GM12872 (cell line): ENCODE measurements at regions not wholly inside any gene's neighbourhood (a gene's known extent, or its start where the extent isn't known, plus 50 kb on each side); places are given as distances from the start of the nearest gene placed in this dataset.

ENCODE experiments used
- CTCF ChIP-seq: IDR thresholded peaks from 3 replicates; pipeline ENCODE4 v1.5.1; 2011; ENCODE audit warnings: low read depth, mild to moderate bottlenecking, low read length, moderate library complexity; ENCODE audit not compliant: insufficient read depth

GRCh38 chr19:32188921-32189320, 156.5 kb upstream of the ZNF507 start:
- no peak for TF ChIP-seq CTCF

DNA sequence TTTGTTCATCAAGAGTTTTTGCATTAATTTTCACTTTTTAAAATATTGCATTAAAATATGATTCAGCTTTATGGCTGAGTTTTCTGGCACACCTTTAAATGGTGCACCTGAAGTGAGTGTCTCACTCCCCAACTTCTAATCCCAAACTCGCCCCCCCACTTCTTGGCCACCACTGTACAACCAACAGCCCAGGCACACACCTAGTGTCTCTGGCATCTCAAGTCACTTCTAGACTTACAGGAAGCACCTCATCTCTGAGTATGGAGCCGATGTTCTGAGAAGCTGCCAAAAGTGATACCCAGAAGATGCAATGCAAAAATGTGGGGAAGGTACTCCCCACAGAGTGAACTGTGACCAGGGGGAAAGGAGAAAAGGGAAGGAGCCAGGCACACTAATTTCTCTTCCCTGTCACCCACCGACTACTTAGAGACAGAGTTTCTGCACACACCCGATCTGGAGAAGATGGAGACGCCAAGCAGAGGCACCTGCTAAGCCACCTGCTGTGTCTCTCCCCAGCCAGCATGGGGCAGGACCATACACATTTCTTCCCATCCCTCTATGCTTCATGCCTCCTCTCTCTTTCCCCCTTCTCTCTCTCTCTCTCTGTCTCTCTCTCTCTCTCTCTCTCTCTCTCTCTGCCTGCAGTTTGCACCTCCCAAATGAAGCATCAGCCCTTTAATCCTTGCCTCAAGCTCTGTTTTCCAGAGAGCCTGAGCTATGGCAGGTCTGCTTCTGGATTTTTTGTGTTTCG, 155.3 kb upstream of the ZNF507 start:
- TF ChIP-seq CTCF: no peak

- no peak for TF ChIP-seq CTCF
Measured at GRCh38 chr19:32191921-32192320, 153.5 kb upstream of the ZNF507 start.

DNA sequence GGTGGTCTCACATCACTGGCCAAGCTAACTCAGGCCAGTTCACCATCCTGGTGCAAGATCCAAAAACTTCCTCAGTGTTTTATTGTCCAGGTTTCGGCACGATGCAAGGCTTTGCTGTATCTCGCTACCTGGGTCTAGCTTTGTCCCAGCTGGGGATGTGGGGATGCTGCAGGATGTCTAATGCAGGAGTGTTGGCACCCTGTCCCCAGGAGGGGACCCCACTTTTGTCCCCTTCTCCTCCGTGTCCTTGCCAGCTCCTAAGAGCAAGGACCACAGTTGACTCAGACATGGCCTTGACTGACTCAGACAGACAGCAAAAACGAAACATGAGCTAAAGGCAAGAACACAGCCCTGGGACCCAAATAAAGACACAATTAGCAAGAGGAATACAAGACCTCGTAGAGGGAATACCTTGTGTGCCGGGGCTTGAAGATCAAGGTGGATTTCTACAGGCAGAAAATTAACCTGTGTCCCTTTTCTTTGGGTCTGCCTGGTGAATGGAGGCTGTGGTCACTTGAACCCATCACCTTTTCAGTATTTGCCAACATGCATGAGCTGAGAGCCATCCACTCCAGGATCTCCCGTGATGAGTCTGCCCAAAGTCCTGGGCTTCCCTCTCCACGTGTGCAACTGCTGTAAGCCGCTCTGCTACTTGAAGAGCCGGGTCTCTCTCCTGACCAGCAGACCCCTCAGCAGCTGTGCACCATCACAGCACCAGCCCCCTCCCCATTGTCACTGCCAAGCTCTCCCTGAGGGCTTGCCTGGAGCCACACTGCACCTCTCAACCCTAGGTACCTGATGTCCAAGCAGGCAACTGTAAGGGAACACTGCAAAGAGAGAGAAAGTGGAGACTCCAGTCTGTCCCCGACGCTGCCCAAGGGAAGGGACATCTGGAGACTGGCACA, 149.5 kb upstream of the ZNF507 start:
- no peak for TF ChIP-seq CTCF

GRCh38 chr19:32196690-32197420, 148.6 kb upstream of the ZNF507 start:
- no peak for TF ChIP-seq CTCF

DNA sequence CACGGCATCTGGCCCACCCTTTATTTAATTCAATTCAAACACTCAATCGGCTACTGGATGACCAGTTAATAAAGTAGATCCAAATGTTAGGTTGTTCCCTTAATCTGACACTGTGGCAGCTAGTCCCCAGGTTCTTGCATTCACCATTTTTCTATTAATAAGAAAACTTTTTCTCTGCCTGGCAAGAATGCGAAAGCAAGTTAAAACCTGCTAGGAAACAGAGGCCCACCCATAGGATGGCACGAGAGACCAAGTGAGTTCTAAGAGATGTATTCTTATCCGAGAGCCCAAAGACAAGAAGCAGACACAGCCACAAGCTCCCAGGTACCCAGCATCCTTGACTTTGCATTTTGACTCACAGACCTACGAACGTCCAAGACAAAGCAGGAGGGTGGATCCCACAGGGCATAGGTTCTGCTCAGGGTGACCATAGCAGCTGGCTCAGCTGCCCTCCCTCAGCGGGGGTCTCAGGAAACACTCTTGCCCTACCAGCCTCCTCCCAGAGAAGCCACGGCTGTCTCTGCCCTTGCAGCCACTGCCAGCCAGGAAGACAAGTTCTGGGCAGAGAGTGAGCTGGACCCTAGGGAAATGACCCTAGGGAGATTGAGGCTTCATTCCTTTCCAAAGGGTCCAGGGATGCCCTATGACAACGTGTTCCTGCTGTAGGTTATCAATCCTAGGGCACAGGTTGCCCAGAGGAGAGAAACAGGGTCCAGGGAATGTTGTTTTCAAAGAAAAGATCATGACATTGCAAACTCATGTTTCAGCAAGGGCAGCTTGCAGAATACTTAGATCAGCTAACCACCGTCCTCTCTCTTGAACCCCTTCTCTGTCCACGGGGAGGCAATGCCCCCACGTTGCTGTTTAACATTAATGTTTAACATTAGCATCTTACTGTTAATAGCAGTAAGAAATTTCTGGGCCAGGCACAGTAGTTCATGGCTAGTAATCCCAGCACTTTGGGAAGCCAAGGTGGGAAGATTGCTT, 147.2 kb upstream of the ZNF507 start:
- TF ChIP-seq CTCF: no peak
